Activated CD8-positive, alpha-beta memory T cell treated with anti-CD3 and anti-CD28 coated beads for 36 hours (primary cell): ENCODE measurements at regions not wholly inside any gene's neighbourhood (a gene's known extent, or its start where the extent isn't known, plus 50 kb on each side); places are given as distances from the start of the nearest gene placed in this dataset.
"Not testable (repeated sequence)": the region's sequence is repeated elsewhere in the genome, so short reads cannot be mapped to it uniquely, and the experiment has no call there.

Experiments used
- CTCF ChIA-PET: fragments of 350-600 bp; sonication (Branson Sonifier 250); formaldehyde crosslinking; loops from one replicate; lab custom pipeline; 2021; ENCODE audit warnings: antibody characterized with exemption; lab: Charles Lee
- POLR2A ChIA-PET: fragments of 350-600 bp; sonication (Branson Sonifier 250); formaldehyde crosslinking; loops from one replicate; lab custom pipeline; 2021; ENCODE audit warnings: antibody characterized with exemption; lab: Charles Lee

- CTCF ChIA-PET = no interaction called here
These were observed 455.5 kb upstream of the MGAT4C start for GRCh38 chr12:86711731-86712130.

GRCh38 chr12:86710109-86710508, 453.9 kb upstream of the MGAT4C start:
- POLR2A ChIA-PET = no interaction called here
- CTCF ChIA-PET = no interaction called here

More at GRCh38 chr12:86711731-86712130, 455.5 kb upstream of the MGAT4C start:
- POLR2A ChIA-PET = no interaction called here

- CTCF ChIA-PET, POLR2A ChIA-PET: not testable (repeated sequence)
These were observed 452.8 kb upstream of the MGAT4C start for GRCh38 chr12:86709017-86709416.

GRCh38 chr12:86698641-86698980, 442.4 kb upstream of the MGAT4C start:
- CTCF ChIA-PET = no interaction called here
- POLR2A ChIA-PET = no interaction called here

GRCh38 chr12:86697916-86698640, 441.9 kb upstream of the MGAT4C start:
- CTCF ChIA-PET = no interaction called here
- POLR2A ChIA-PET = no interaction called here

GRCh38 chr12:86683568-86684304, 427.5 kb upstream of the MGAT4C start:
- CTCF ChIA-PET = no interaction called here
- POLR2A ChIA-PET = no interaction called here

GRCh38 chr12:86681060-86681459, 424.9 kb upstream of the MGAT4C start:
- ChIA-PET CTCF (no interaction called here), POLR2A (no interaction called here)

- ChIA-PET CTCF (no interaction called here), POLR2A (no interaction called here)
These were observed 419.0 kb upstream of the MGAT4C start for GRCh38 chr12:86675197-86675596.

- ChIA-PET CTCF (no interaction called here), POLR2A (no interaction called here)
These were observed 414.8 kb upstream of the MGAT4C start for GRCh38 chr12:86670986-86671385.

- ChIA-PET POLR2A (no interaction called here), CTCF (no interaction called here)
These were observed 412.8 kb upstream of the MGAT4C start for GRCh38 chr12:86669010-86669409.

- POLR2A ChIA-PET = no interaction called here
- CTCF ChIA-PET = no interaction called here
These were observed 410.1 kb upstream of the MGAT4C start for GRCh38 chr12:86666316-86666715.

- POLR2A ChIA-PET = no interaction called here
- CTCF ChIA-PET = no interaction called here
These were observed 407.5 kb upstream of the MGAT4C start for GRCh38 chr12:86663716-86664115.

- ChIA-PET POLR2A (no interaction called here), CTCF (no interaction called here)
These were observed 407.0 kb upstream of the MGAT4C start for GRCh38 chr12:86663173-86663572.

GRCh38 chr12:86662464-86662863, 406.3 kb upstream of the MGAT4C start:
- ChIA-PET POLR2A (no interaction called here), CTCF (no interaction called here)

- ChIA-PET CTCF (no interaction called here), POLR2A (no interaction called here)
These were observed 404.4 kb upstream of the MGAT4C start for GRCh38 chr12:86660488-86661147.

- CTCF ChIA-PET = no interaction called here
- POLR2A ChIA-PET = no interaction called here
These were observed 403.8 kb upstream of the MGAT4C start for GRCh38 chr12:86659985-86660384.

- POLR2A ChIA-PET = no interaction called here
- CTCF ChIA-PET = no interaction called here
These were observed 402.1 kb upstream of the MGAT4C start for GRCh38 chr12:86658303-86658702.

GRCh38 chr12:86647800-86648199, 391.6 kb upstream of the MGAT4C start:
- ChIA-PET POLR2A (no interaction called here), CTCF (no interaction called here)

- POLR2A ChIA-PET = no interaction called here
- CTCF ChIA-PET = no interaction called here
These were observed 378.5 kb upstream of the MGAT4C start for GRCh38 chr12:86634456-86635410.

GRCh38 chr12:86627001-86627400, 370.8 kb upstream of the MGAT4C start:
- ChIA-PET POLR2A (no interaction called here), CTCF (no interaction called here)
